ENCODE measurements at regions not wholly inside any gene's neighbourhood (a gene's known extent, or its start where the extent isn't known, plus 50 kb on each side); places are given as distances from the start of the nearest gene placed in this dataset.

DNA sequence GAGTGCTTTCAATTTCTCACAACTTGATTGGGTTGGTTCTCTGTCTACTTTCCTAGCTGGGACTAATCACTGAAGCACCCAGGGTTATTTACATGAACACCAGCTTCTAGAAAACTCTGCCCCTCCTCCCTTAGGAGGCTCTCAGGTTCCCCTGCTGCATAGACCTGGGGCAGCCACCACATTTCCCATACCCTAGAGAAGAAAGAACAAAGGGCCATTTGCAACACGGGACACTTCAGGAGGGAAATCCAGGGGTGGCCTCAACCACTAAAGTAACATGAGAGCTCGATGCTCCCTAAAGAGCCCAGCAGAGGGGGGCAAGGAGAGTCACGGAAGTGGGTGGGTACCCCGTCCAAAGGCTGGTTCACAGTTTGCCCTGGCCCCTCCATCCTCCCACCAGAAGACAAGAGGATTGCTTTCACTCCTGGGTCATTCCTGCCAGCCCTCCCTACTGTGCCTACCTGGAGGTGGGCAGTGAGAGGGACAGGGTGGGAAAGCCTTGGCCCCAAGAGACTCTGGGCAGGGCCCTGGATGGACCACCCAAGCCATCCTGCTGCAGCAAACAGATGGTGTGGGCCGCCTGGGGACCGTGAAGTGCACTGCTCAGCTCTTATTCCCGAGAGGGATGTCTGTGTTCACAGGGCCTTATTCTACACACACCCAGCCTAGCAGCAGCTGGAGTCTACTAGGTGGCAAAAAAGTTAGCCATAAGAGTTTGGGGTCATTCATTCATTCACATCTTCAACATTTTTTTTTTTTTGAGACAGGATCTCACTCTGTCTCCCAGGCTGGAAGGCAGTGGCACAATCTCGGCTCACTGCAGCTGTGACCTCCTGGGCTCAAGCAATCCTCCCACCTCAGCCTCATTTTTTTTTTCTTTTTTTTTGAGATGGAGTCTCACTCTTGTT lies 392.1 kb downstream of the SOX9 start:
- H3K4me1 ChIP-seq (ENCODE audit: insufficient read depth): peaks cover 22% of the 10 kb centered on the region
- no peaks in the 10 kb centered on the region for H3K36me3 ChIP-seq (ENCODE audit: insufficient read depth)
- no peaks in the 10 kb centered on the region for H3F3A ChIP-seq (replicated peaks; ENCODE audit: low read depth)
- H3K4me1 Mint-ChIP-seq: peaks cover 56% of the 10 kb centered on the region
- H3K9me3 Mint-ChIP-seq: no peaks in the 10 kb centered on the region
- no peak for ATAC-seq
- TF ChIP-seq, protein P1, sequence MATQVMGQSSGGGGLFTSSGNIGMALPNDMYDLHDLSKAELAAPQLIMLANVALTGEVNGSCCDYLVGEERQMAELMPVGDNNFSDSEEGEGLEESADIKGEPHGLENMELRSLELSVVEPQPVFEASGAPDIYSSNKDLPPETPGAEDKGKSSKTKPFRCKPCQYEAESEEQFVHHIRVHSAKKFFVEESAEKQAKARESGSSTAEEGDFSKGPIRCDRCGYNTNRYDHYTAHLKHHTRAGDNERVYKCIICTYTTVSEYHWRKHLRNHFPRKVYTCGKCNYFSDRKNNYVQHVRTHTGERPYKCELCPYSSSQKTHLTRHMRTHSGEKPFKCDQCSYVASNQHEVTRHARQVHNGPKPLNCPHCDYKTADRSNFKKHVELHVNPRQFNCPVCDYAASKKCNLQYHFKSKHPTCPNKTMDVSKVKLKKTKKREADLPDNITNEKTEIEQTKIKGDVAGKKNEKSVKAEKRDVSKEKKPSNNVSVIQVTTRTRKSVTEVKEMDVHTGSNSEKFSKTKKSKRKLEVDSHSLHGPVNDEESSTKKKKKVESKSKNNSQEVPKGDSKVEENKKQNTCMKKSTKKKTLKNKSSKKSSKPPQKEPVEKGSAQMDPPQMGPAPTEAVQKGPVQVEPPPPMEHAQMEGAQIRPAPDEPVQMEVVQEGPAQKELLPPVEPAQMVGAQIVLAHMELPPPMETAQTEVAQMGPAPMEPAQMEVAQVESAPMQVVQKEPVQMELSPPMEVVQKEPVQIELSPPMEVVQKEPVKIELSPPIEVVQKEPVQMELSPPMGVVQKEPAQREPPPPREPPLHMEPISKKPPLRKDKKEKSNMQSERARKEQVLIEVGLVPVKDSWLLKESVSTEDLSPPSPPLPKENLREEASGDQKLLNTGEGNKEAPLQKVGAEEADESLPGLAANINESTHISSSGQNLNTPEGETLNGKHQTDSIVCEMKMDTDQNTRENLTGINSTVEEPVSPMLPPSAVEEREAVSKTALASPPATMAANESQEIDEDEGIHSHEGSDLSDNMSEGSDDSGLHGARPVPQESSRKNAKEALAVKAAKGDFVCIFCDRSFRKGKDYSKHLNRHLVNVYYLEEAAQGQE (IDR thresholded peaks at IDR 0.05; ENCODE audit: unreplicated experiment): no peak
- TF ChIP-seq JUNB (IDR thresholded peaks at IDR 0.05; ENCODE audit: unreplicated experiment): no peak
- TF ChIP-seq STAT1 (IDR thresholded peaks at IDR 0.05; ENCODE audit: unreplicated experiment): no peak
- no peaks in the 10 kb centered on the region for H4K20me1 ChIP-seq (replicated peaks; ENCODE audit: insufficient read depth)
- no peaks in the 10 kb centered on the region for H3K36me3 Mint-ChIP-seq (ENCODE audit: low read depth)
- H3K27ac Mint-ChIP-seq: no peak overlapping the region
- no peaks in the 10 kb centered on the region for H3K79me2 ChIP-seq (replicated peaks; ENCODE audit: insufficient read depth)
- no peaks in the 10 kb centered on the region for H3K27me3 ChIP-seq (ENCODE audit: insufficient read depth)
- H3K27ac ChIP-seq (ENCODE audit: low read depth): no peak overlapping the region
- no peak for DNase-seq (ENCODE audit: low spot score)
- no peak overlapping the region for H3K4me3 ChIP-seq
- no peak overlapping the region for H3K4me2 ChIP-seq
- H3K9me2 ChIP-seq (ENCODE audit: insufficient read depth): no peaks in the 10 kb centered on the region
- no peak overlapping the region for H2AFZ ChIP-seq
- no peak overlapping the region for H3K4me3 Mint-ChIP-seq
- peaks cover 6% of the 10 kb centered on the region for H3K27me3 Mint-ChIP-seq (ENCODE audit: insufficient read depth, low read depth, poor library complexity)

DNA sequence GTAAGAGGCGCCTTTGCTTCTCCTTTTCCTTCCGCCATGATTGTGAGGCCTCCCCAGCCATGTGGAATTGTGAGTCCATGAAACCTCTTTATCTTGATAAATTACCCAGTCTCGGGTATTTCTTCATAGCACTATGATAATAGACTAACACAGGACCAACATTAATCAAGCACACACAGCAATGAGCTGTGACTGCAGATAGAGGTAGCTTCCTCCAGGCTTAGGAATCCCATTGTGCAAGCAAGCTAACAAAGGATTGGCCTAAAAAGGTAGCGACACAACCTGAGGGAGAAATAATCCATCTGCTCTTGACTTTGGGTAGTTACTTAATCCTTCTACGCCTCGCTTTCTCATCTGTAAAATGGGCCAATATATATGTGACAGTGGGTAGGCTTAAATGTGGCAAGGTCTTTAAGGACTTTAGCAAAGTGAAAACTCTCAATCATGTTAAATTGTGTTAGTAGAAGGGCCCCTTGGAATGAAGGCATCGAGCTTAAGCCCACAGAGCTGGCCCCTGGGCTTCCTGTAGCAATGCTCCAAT lies 393.6 kb downstream of the SOX9 start:
- Mint-ChIP-seq H3K4me3 (no peak overlapping the region), H3K27ac (no peak overlapping the region), H3K4me1 (peaks cover 67% of the 10 kb centered on the region), H3K36me3 (ENCODE audit: low read depth) (no peaks in the 10 kb centered on the region), H3K9me3 (no peaks in the 10 kb centered on the region), H3K27me3 (ENCODE audit: insufficient read depth, low read depth, poor library complexity) (peaks cover 6% of the 10 kb centered on the region)
- H3K4me1 ChIP-seq (ENCODE audit: insufficient read depth): peaks cover 29% of the 10 kb centered on the region
- H3K36me3 ChIP-seq (ENCODE audit: insufficient read depth): no peaks in the 10 kb centered on the region
- H2AFZ ChIP-seq: no peak overlapping the region
- no peak overlapping the region for H3K27ac ChIP-seq (ENCODE audit: low read depth)
- H3K27me3 ChIP-seq (ENCODE audit: insufficient read depth): no peaks in the 10 kb centered on the region
- H3K79me2 ChIP-seq (replicated peaks; ENCODE audit: insufficient read depth): no peaks in the 10 kb centered on the region
- H3K4me2 ChIP-seq: no peak overlapping the region
- no peak for DNase-seq (ENCODE audit: low spot score)
- H3K4me3 ChIP-seq: no peak overlapping the region
- H3K9me2 ChIP-seq (ENCODE audit: insufficient read depth): no peaks in the 10 kb centered on the region
- H3F3A ChIP-seq (replicated peaks; ENCODE audit: low read depth): no peaks in the 10 kb centered on the region
- no peaks in the 10 kb centered on the region for H4K20me1 ChIP-seq (replicated peaks; ENCODE audit: insufficient read depth)
- ATAC-seq: no peak
- TF ChIP-seq STAT1 (IDR thresholded peaks at IDR 0.05; ENCODE audit: unreplicated experiment): no peak
- no peak for TF ChIP-seq EZH2phosphoT487 (IDR thresholded peaks at IDR 0.05; ENCODE audit: unreplicated experiment)
- TF ChIP-seq JUNB (IDR thresholded peaks at IDR 0.05; ENCODE audit: unreplicated experiment): no peak
- no peak for TF ChIP-seq CTCF (conservative IDR thresholded peaks at IDR 0.05; ENCODE audit: low read depth in 2 of 2)
- TF ChIP-seq, protein P1 (IDR thresholded peaks at IDR 0.05; ENCODE audit: unreplicated experiment): no peak
- no peak for TF ChIP-seq EZH2 (IDR thresholded peaks at IDR 0.05; ENCODE audit: low read depth, unreplicated experiment)

Measured in GM23338 (cell line).